Skeletal muscle satellite cell (primary cell): ENCODE measurements at regions not wholly inside any gene's neighbourhood (a gene's known extent, or its start where the extent isn't known, plus 50 kb on each side); places are given as distances from the start of the nearest gene placed in this dataset.

Experiments used
- H3K27me3 ChIP-seq: 2 replicates; pipeline ENCODE4 v1.7.0; 2013; ENCODE audit warnings: low read length; ENCODE audit not compliant: control insufficient read depth, insufficient read depth
- H3K36me3 ChIP-seq: 2 replicates; pipeline ENCODE4 v1.7.0; 2013; ENCODE audit warnings: mild to moderate bottlenecking, control low read depth, low read length; ENCODE audit not compliant: insufficient read depth
- H3K4me1 ChIP-seq: 2 replicates; pipeline ENCODE4 v1.7.0; 2013; ENCODE audit warnings: low read length; ENCODE audit not compliant: control insufficient read depth, insufficient read depth
- H3K4me2 ChIP-seq: 2 replicates; pipeline ENCODE4 v1.7.0; 2013; ENCODE audit warnings: mild to moderate bottlenecking, low read length
- H3K4me3 ChIP-seq: 2 replicates; pipeline ENCODE4 v1.7.0; 2013; ENCODE audit warnings: low read length
- H3K9ac ChIP-seq: 2 replicates; pipeline ENCODE4 v1.7.0; 2013; ENCODE audit warnings: mild to moderate bottlenecking, low read depth, low read length, moderate library complexity
- H3K9me3 ChIP-seq: replicated peaks from 2 replicates; pipeline ENCODE4 v1.7.0; 2013; ENCODE audit warnings: mild to moderate bottlenecking, control low read depth, low read length

GRCh38 chr17:63354256-63354655, 91.8 kb downstream of the CYB561 start:
- peaks cover 77% of the 10 kb centered on the region for H3K4me1 ChIP-seq
- H3K9ac ChIP-seq, result no peak overlapping the region
- H3K9me3 ChIP-seq, result no peaks in the 10 kb centered on the region
- no peaks in the 10 kb centered on the region for H3K27me3 ChIP-seq
- no peak overlapping the region for H3K4me3 ChIP-seq
- H3K4me2 ChIP-seq, result no peak overlapping the region
- peaks cover 26% of the 10 kb centered on the region for H3K36me3 ChIP-seq

- Histone ChIP-seq H3K4me1 (peaks cover 66% of the 10 kb centered on the region), H3K36me3 (peaks cover 28% of the 10 kb centered on the region)
These were observed 89.8 kb downstream of the CYB561 start for GRCh38 chr17:63356337-63356757.

GRCh38 chr17:63358111-63358839, 87.8 kb downstream of the CYB561 start:
- Histone ChIP-seq H3K4me3 (peak overlapping the region; percentile 10), H3K9ac (peak overlapping the region; percentile 72), H3K4me1 (peaks cover 66% of the 10 kb centered on the region), H3K9me3 (no peaks in the 10 kb centered on the region), H3K27me3 (no peaks in the 10 kb centered on the region), H3K4me2 (peak overlapping the region; percentile 64), H3K36me3 (peaks cover 29% of the 10 kb centered on the region)

More at GRCh38 chr17:63356337-63356757, 89.8 kb downstream of the CYB561 start:
- Histone ChIP-seq H3K9ac (peak overlapping the region; percentile 60), H3K9me3 (no peaks in the 10 kb centered on the region), H3K4me2 (peak overlapping the region; percentile 57), H3K4me3 (no peak overlapping the region), H3K27me3 (no peaks in the 10 kb centered on the region)

GRCh38 chr17:63358956-63359355, 87.2 kb downstream of the CYB561 start:
- Histone ChIP-seq H3K9ac (peak overlapping the region; percentile 72), H3K27me3 (no peaks in the 10 kb centered on the region), H3K36me3 (peaks cover 25% of the 10 kb centered on the region), H3K4me1 (peaks cover 60% of the 10 kb centered on the region), H3K9me3 (no peaks in the 10 kb centered on the region), H3K4me3 (no peak overlapping the region), H3K4me2 (peak overlapping the region; percentile 64)

- Histone ChIP-seq H3K9me3 (no peaks in the 10 kb centered on the region), H3K4me2 (no peak overlapping the region), H3K4me3 (no peak overlapping the region), H3K36me3 (peaks cover 18% of the 10 kb centered on the region), H3K9ac (no peak overlapping the region), H3K4me1 (peaks cover 60% of the 10 kb centered on the region), H3K27me3 (no peaks in the 10 kb centered on the region)
These were observed 84.9 kb downstream of the CYB561 start for GRCh38 chr17:63361182-63361581.

- Histone ChIP-seq H3K27me3 (no peaks in the 10 kb centered on the region), H3K4me2 (no peak overlapping the region), H3K4me3 (no peak overlapping the region), H3K36me3 (peaks cover 24% of the 10 kb centered on the region), H3K9me3 (no peaks in the 10 kb centered on the region), H3K4me1 (peaks cover 62% of the 10 kb centered on the region), H3K9ac (no peak overlapping the region)
These were observed 84.0 kb downstream of the CYB561 start for GRCh38 chr17:63362115-63362514.

GRCh38 chr17:63364387-63364786, 81.7 kb downstream of the CYB561 start:
- Histone ChIP-seq H3K4me3 (no peak overlapping the region), H3K36me3 (peaks cover 24% of the 10 kb centered on the region), H3K9ac (no peak overlapping the region), H3K27me3 (no peaks in the 10 kb centered on the region), H3K9me3 (no peaks in the 10 kb centered on the region), H3K4me2 (no peak overlapping the region), H3K4me1 (peaks cover 50% of the 10 kb centered on the region)

GRCh38 chr17:63364944-63365343, 81.2 kb downstream of the CYB561 start:
- Histone ChIP-seq H3K36me3 (peaks cover 24% of the 10 kb centered on the region), H3K27me3 (no peaks in the 10 kb centered on the region), H3K4me3 (no peak overlapping the region), H3K4me1 (peaks cover 49% of the 10 kb centered on the region), H3K9ac (no peak overlapping the region), H3K4me2 (no peak overlapping the region), H3K9me3 (no peaks in the 10 kb centered on the region)

GRCh38 chr17:63365366-63366240, 80.5 kb downstream of the CYB561 start:
- Histone ChIP-seq H3K4me2 (no peak overlapping the region), H3K27me3 (no peaks in the 10 kb centered on the region), H3K9me3 (no peaks in the 10 kb centered on the region), H3K4me3 (no peak overlapping the region), H3K36me3 (peaks cover 24% of the 10 kb centered on the region), H3K4me1 (peaks cover 49% of the 10 kb centered on the region), H3K9ac (peak overlapping the region; percentile 28)

- Histone ChIP-seq H3K9me3 (no peaks in the 10 kb centered on the region), H3K4me1 (peaks cover 45% of the 10 kb centered on the region), H3K36me3 (peaks cover 23% of the 10 kb centered on the region), H3K27me3 (no peaks in the 10 kb centered on the region), H3K4me2 (no peak overlapping the region), H3K4me3 (no peak overlapping the region), H3K9ac (peak overlapping the region; percentile 28)
These were observed 79.9 kb downstream of the CYB561 start for GRCh38 chr17:63366241-63366566.

GRCh38 chr17:63369233-63369632, 76.9 kb downstream of the CYB561 start:
- no peak overlapping the region for H3K9ac ChIP-seq
- H3K27me3 ChIP-seq, result no peaks in the 10 kb centered on the region
- H3K9me3 ChIP-seq, result no peaks in the 10 kb centered on the region
- H3K36me3 ChIP-seq, result peaks cover 16% of the 10 kb centered on the region
- peaks cover 41% of the 10 kb centered on the region for H3K4me1 ChIP-seq
- no peak overlapping the region for H3K4me3 ChIP-seq
- H3K4me2 ChIP-seq, result peak overlapping the region; percentile 28
